Adrenal gland (tissue), 5 donors: ENCODE measurements at regions not wholly inside any gene's neighbourhood (a gene's known extent, or its start where the extent isn't known, plus 50 kb on each side); places are given as distances from the start of the nearest gene placed in this dataset.
"Not testable (repeated sequence)": the region's sequence is repeated elsewhere in the genome, so short reads cannot be mapped to it uniquely, and the experiment has no call there.

Experiments
- CTCF ChIP-seq, 6 experiments: fragments of 450-650 bp in 4 of 6; fragments of 200-600 bp in 2 of 6; sonication (generic) in 1 of 6; IDR thresholded peaks; 1 replicate in 5 of 6; 2 replicates in 1 of 6; pipeline versions ENCODE4 v1.5.1 to v1.8.0; 2016 to 2021; ENCODE audit warnings: antibody characterized with exemption in 6 of 6, mild to moderate bottlenecking in 2 of 6, moderate library complexity in 1 of 6
- POLR2A ChIP-seq, 2 donors: fragments of 450-650 bp; IDR thresholded peaks; one replicate each; pipeline ENCODE4 v1.6.1; 2017; ENCODE audit warnings: antibody characterized with exemption in 2 of 2, mild to moderate bottlenecking in 2 of 2, moderate library complexity in 1 of 2
- donor health status: DM: no; HTN: no; CAD: no.

DNA sequence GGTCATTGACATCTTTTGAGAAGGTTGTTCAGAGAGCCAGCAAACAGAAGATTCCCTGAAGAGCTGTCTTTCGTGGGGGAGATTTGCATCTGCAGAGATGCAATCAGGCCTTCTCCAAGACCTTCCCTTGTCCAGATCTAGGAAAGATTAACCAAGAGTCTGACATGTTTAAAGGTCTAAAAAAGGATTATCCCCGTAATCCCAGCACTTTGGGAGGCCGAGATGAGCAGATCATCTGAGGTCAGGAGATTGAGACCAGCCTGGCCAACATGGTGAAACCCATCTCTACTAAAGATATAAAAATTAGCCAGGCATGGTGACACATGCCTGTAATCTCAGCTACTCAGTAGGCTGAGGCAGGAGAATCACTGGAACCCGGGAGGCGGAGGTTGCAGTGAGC lies 169.6 kb upstream of the IRF2BP2 start:
- TF ChIP-seq CTCF, POLR2A (IDR thresholded peaks at IDR 0.05): not testable (repeated sequence)
